Ovary (tissue), 3 donors: ENCODE measurements at regions not wholly inside any gene's neighbourhood (a gene's known extent, or its start where the extent isn't known, plus 50 kb on each side); places are given as distances from the start of the nearest gene placed in this dataset.

Experiments used
- EP300 ChIP-seq: sonication (generic); formaldehyde crosslinking; IDR thresholded peaks from one replicate; pipeline ENCODE4 v1.6.1; 2017; ENCODE audit warnings: antibody characterized with exemption
- POLR2A ChIP-seq: fragments of 450-650 bp; IDR thresholded peaks from one replicate; pipeline ENCODE4 v1.6.1; 2017; ENCODE audit warnings: antibody characterized with exemption, mild to moderate bottlenecking, moderate library complexity
- TF ChIP-seq, protein P1 (sequence below), 3 donors: fragments of 450-650 bp in 2 of 3; fragments of 200-600 bp in 1 of 3; IDR thresholded peaks; one replicate each; pipeline versions ENCODE4 v1.5.1 to v1.8.0; 2016 to 2022; ENCODE audit warnings: antibody characterized with exemption in 3 of 3, mild to moderate bottlenecking in 1 of 3
- donor health status: DM: no; HTN: no; CAD: no.

GRCh38 chr18:75553021-75553420 lies 125.5 kb upstream of the SMIM21 start:
- TF ChIP-seq EP300 (no peak), POLR2A (no peak)
- TF ChIP-seq, protein P1, sequence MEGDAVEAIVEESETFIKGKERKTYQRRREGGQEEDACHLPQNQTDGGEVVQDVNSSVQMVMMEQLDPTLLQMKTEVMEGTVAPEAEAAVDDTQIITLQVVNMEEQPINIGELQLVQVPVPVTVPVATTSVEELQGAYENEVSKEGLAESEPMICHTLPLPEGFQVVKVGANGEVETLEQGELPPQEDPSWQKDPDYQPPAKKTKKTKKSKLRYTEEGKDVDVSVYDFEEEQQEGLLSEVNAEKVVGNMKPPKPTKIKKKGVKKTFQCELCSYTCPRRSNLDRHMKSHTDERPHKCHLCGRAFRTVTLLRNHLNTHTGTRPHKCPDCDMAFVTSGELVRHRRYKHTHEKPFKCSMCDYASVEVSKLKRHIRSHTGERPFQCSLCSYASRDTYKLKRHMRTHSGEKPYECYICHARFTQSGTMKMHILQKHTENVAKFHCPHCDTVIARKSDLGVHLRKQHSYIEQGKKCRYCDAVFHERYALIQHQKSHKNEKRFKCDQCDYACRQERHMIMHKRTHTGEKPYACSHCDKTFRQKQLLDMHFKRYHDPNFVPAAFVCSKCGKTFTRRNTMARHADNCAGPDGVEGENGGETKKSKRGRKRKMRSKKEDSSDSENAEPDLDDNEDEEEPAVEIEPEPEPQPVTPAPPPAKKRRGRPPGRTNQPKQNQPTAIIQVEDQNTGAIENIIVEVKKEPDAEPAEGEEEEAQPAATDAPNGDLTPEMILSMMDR (IDR thresholded peaks at IDR 0.05), result no peak
